Heart right ventricle (tissue), 16 donors: ENCODE measurements at regions not wholly inside any gene's neighbourhood (a gene's known extent, or its start where the extent isn't known, plus 50 kb on each side); places are given as distances from the start of the nearest gene placed in this dataset.
"Not testable (repeated sequence)": the region's sequence is repeated elsewhere in the genome, so short reads cannot be mapped to it uniquely, and the experiment has no call there.

Experiments
- ATAC-seq, 8 donors: fragments of 200-7000 bp; cut with Tn5 transposase; one replicate each; pipeline ENCODE4 v1.9.1; 2020; ENCODE audit warnings: mild to moderate bottlenecking in 8 of 8, moderate library complexity in 8 of 8, moderate number of reproducible peaks in 1 of 8
- DNase-seq, 2 donors: peaks; one replicate each; pipeline ENCODE4 v3.0.0-alpha.2; 2020
- H3K27ac ChIP-seq, 10 donors: fragments of 200-600 bp; sonication (generic) in 2 of 10; one replicate each; pipeline versions ENCODE4 v1.5.0 to v1.8.0; 2020 to 2022; ENCODE audit warnings: mild to moderate bottlenecking in 3 of 10
- H3K27me3 ChIP-seq, 7 donors: fragments of 200-600 bp; one replicate each; pipeline ENCODE4 v1.8.0; 2021 to 2022; ENCODE audit warnings: mild to moderate bottlenecking in 2 of 7
- H3K36me3 ChIP-seq, 9 donors: fragments of 200-600 bp; sonication (generic) in 1 of 9; one replicate each; pipeline versions ENCODE4 v1.5.0 to v1.8.0; 2020 to 2022; ENCODE audit warnings: mild to moderate bottlenecking in 2 of 9
- H3K4me1 ChIP-seq, 9 donors: fragments of 200-600 bp; sonication (generic) in 1 of 9; one replicate each; pipeline versions ENCODE4 v1.5.0 to v1.8.0; 2020 to 2022; ENCODE audit warnings: mild to moderate bottlenecking in 4 of 9
- H3K4me3 ChIP-seq, 10 donors: fragments of 200-600 bp; sonication (generic) in 2 of 10; one replicate each; pipeline versions ENCODE4 v1.5.0 to v1.8.0; 2020 to 2022; ENCODE audit warnings: mild to moderate bottlenecking in 7 of 10, moderate library complexity in 2 of 10
- H3K9me3 ChIP-seq, 11 donors: fragments of 200-600 bp in 10 of 11; sonication (generic) in 2 of 11; one replicate each; pipeline versions ENCODE4 v1.5.0 to v1.8.0; 2013 to 2022; ENCODE audit warnings: mild to moderate bottlenecking in 2 of 11, control low read depth in 1 of 11, moderate library complexity in 1 of 11
- WGBS, 2 donors: extraction: QIAGEN DNeasy Blood & Tissue Kit; methylation state at CpG; one replicate each; pipeline ENCODE4 v1.1.7; 2013; ENCODE audit warnings: inconsistent platforms in 1 of 2; 5-methylcytosine and 5-hydroxymethylcytosine counted together
- intact Hi-C, 10 donors: fragments of 100-400 bp; cut with DNase I; formaldehyde crosslinking; loops; one replicate each; pipeline versions ENCODE4 v1.11.1 to v1.14.2; 2022
- TF ChIP-seq, protein P1 (sequence below), 9 donors: fragments of 200-600 bp; sonication (generic) in 2 of 9; IDR thresholded peaks; one replicate each; pipeline versions ENCODE4 v1.5.0 to v1.8.0; 2021 to 2022; ENCODE audit warnings: antibody characterized with exemption in 9 of 9, mild to moderate bottlenecking in 5 of 9, moderate library complexity in 1 of 9
- donor health status: Arrhythmogenic right ventricular cardiomyopathy.
- donor health status: ischemic (EF 13 %, LVEDD 7.1; RV severe dilation, severe dysfunction).
- donor health status: healthy with polysubstance abuse.
- donor health status: DM: no; HTN: yes; CAD: no.
- donor health status: DM: no; HTN: no; CAD: no.
- donor health status: ischemic (EF 25% LVEDD 6.9; RV normal size, moderate dysfunction).
- donor health status: ischemic (EF 25% LVEDD 5.7; RV mildly dilated, moderate dysfunction).
- donor health status: healthy.
- donor health status: DM: yes; HTN: yes; CAD: no.
- donor health status: Ischemic cardiomyopathy.
- donor health status: ischemic (EF 35%, LVEDD 5.7; RV mildly dilated, moderate dysfunction).
- donor health status: nonischemic (EF 11% LVEDD 7.7; RV severe dilation, severe dysfunction).
- donor health status: DM: yes; HTN: yes; CAD: no.
- donor health status: PGD.
- donor health status: ischemic (EF 29% LVEDD 5.4; RV normal size, mild dysfunction).
- donor health status: nonischemic (EF 23%, LVEDD 6.1; RV moderate dilation, normal function).

DNA sequence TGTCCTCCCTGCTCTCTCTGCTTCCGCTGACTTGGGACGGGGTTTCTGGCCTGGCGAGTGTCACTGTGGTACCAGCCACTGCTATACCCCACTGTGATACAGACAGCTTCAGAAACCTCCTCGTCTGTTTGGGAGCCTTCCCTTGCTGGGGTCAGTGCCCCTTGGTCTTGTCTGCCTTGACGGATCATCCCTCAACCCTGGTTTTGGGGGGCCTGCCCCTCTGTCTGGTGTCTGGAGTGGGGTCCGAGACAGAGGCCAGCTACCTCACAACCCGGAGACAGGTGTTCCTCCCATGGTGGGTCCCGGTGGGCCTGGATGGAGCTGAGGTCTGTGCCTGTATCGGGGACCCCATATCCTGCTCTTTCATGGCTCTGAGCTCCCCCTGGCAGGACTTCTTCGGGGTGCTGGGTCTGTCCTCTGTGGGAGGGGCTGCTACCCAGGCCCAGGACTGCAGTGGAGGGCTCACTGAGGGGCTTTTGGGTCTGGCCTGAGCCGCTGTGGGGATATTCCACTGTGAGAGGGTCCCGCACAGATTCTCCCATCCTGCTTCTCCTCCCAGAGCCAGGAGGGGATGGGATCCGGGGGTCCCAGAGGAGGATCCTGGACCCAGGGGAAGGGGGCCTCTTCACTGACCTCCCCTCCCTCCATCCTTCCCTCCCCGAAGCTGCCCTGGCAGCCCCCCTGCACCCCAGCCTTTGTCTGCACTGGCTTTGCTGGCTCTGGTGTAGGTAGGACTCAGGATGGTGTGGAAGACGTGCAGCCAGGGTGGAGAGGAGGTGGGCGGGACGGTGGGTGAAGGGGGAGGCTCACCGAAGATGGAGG, 365.5 kb downstream of the TMEM121 start:
- H3K9me3 ChIP-seq = peaks cover 0 to 6% (median 0%) of the 10 kb centered on the region in 11 donors
- H3K4me3 ChIP-seq = no peak overlapping the region
- intact Hi-C loops = no loop called here
- ATAC-seq = peak in 1 of 8 donors; percentile 10
- peak in 1 of 2 donors; percentile 2 for DNase-seq
- no peaks in the 10 kb centered on the region for H3K36me3 ChIP-seq
- H3K27me3 ChIP-seq = peaks cover 0 to 9% (median 0%) of the 10 kb centered on the region in 7 donors
- no peaks in the 10 kb centered on the region for H3K4me1 ChIP-seq
- WGBS, 2 donors = 64 to 78% methylated on average over 18 of the region's 18 CpGs
- no peak overlapping the region for H3K27ac ChIP-seq
- TF ChIP-seq, protein P1, sequence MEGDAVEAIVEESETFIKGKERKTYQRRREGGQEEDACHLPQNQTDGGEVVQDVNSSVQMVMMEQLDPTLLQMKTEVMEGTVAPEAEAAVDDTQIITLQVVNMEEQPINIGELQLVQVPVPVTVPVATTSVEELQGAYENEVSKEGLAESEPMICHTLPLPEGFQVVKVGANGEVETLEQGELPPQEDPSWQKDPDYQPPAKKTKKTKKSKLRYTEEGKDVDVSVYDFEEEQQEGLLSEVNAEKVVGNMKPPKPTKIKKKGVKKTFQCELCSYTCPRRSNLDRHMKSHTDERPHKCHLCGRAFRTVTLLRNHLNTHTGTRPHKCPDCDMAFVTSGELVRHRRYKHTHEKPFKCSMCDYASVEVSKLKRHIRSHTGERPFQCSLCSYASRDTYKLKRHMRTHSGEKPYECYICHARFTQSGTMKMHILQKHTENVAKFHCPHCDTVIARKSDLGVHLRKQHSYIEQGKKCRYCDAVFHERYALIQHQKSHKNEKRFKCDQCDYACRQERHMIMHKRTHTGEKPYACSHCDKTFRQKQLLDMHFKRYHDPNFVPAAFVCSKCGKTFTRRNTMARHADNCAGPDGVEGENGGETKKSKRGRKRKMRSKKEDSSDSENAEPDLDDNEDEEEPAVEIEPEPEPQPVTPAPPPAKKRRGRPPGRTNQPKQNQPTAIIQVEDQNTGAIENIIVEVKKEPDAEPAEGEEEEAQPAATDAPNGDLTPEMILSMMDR (IDR thresholded peaks at IDR 0.05) = no peak

DNA sequence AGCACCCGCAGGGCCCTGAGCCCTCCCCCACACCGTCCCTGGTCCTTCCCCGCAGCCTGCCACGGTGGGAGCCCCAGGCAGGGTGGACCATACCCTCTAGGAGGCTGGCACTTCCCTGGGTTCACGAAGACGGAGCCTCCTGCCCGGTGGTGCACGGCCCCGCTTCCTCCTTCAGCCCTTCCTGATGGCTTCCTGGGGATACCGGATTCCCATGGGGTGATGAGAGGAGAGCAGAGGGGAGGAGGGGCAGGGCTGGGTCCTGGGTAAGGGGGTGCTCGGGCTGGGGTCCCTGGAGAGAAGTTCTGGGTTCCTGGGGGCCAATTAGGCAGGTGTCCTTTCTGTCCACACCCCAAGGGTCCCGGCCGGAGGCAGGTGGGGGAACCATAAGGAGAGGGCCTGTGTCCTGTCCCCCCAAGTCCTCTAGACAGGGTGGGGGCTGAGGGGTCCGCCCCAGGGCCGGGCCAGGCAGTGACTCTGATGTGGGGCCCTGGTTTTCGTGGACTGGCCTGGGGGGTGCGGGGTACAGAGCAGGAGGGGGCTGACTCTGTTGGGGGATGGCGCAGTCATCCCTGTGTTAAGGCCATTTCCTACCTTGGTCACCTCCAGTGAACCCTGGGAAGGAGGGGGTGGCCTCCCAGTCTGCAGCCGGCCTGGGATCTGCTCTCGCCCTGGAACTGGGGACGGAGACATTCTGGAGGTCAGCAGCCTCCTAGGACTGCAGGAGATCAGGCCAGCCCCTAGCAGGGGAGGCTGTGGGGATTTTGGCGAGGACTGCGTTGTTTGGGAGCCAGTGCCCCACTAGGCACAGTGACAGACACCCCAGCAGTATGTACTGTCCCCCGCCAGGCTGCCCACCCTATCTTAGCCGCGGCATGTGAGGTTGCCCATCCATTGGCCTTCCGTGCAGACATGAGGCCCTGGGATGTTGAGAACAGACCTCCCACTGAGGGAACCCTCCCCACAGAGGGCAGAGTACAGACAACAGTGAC, 366.4 kb downstream of the TMEM121 start:
- ATAC-seq = peak in 1 of 8 donors; percentile 12

DNA sequence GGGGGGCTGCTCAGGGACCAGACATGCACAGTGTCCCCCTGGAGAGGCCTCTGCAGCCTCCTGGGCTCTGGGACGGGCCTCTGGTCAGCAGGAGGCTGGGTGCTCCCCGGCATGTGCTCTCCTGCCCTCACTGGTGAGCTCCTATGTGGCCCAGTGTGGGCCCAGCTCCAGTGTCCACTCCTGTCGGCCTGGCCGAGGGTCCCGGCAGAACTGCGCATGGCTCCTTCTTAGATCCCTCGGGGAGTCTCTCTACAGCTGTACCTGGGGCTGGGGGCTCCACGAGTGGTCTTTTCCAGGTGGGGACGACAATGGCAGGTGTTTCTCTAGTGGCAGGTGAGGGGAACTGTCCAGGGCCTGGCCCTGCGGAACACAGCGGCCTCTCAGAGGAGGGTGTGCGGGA, 367.3 kb downstream of the TMEM121 start:
- intact Hi-C loops = not testable (repeated sequence)

More for the DNA sequence above, 366.4 kb downstream of the TMEM121 start:
- H3K4me3 ChIP-seq, H3K9me3 ChIP-seq, H3K27me3 ChIP-seq, intact Hi-C loops, H3K36me3 ChIP-seq, H3K4me1 ChIP-seq, H3K27ac ChIP-seq: not testable (repeated sequence)
- 76 to 77% methylated on average over 25 to 27 of the region's 27 CpGs for WGBS, 2 donors
- peak in 1 of 2 donors; percentile 5 for DNase-seq

DNA sequence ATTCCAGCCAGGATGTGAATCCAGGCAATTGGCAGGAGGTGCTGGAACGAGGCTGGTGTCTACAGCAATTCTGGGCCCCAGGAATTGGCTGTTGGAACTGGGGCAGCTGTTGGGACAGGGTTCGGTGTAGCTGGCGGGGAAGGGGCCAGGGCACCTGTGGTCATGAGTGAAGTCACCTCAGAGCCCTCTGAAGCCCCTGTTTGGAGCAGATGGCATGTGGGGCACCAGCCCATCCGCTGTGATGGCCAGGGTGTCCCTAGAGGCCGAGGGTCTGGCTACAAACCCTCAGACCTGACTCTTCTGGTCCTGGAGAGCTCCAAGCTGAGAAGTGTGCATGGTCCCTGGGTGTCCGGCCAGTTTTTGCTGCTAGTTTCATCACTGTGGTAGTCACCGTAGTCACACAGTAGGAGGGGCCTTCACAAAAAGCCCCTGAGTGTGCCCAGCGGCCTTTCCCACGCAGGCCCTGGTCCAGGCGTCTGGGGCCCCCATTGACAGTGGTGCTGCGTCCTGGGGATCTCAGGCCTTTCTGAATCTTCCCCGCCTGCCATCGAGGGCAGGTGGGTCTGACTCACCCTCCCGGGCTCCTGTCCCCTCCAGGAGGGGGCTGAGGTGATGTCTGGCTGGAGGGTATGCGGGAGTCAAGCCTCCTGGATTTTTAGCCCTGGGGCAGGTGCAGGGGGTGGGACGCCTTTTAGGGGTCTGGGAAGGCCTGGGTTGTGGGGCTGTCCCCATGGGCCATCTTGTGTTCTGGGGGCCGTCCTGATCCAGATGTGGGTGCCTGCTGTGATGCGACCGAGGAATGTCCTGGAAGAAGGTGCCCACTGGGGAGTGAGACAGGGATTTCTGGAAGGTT, 368.0 kb downstream of the TMEM121 start:
- ATAC-seq (no peak), DNase-seq (peak in 1 of 2 donors; percentile 1)
- Histone ChIP-seq H3K27ac (no peak overlapping the region), H3K4me1 (no peaks in the 10 kb centered on the region), H3K4me3 (no peak overlapping the region), H3K27me3 (peaks cover 0 to 9% (median 0%) of the 10 kb centered on the region in 7 donors), H3K9me3 (peaks cover 0 to 7% (median 0%) of the 10 kb centered on the region in 11 donors), H3K36me3 (no peaks in the 10 kb centered on the region)
- WGBS, 2 donors = 76 to 77% methylated on average over 19 of the region's 19 CpGs
- TF ChIP-seq, protein P1 (IDR thresholded peaks at IDR 0.05) = no peak
- intact Hi-C loops = no loop called here

More for the DNA sequence above, 367.3 kb downstream of the TMEM121 start:
- not testable (repeated sequence) for H3K9me3 ChIP-seq, H3K36me3 ChIP-seq, H3K4me1 ChIP-seq, H3K27me3 ChIP-seq, H3K27ac ChIP-seq, H3K4me3 ChIP-seq, ATAC-seq
- peak in 1 of 2 donors; percentile 3 for DNase-seq
- WGBS, 2 donors = 74% methylated on average over 9 to 10 of the region's 12 CpGs
